HepG2 (cell line): ENCODE measurements at regions not wholly inside any gene's neighbourhood (a gene's known extent, or its start where the extent isn't known, plus 50 kb on each side); places are given as distances from the start of the nearest gene placed in this dataset.

Source experiments
- ATAC-seq: fragments of 200-7000 bp; cut with Tn5 transposase; 3 replicates; pipeline ENCODE4 v1.9.1; 2020; ENCODE audit warnings: mild to moderate bottlenecking, moderate library complexity
- BruUV-seq: library from RNA; stranded (reverse); fragments of 400-500 nt; replicated peaks from 2 replicates; lab custom pipeline; 2021; lab: Mats Ljungman, UMichigan
- CTCF ChIA-PET: fragments of 300-600 bp; formaldehyde crosslinking; extraction: SDS; loops from one replicate; lab custom pipeline; 2021; ENCODE audit warnings: low total read pairs, inconsistent platforms, low intra/inter-chr PET ratio; lab: Yijun Ruan, JAX
- POLR2A ChIA-PET: fragments of 350-600 bp; sonication (Branson Sonifier 250); formaldehyde crosslinking; loops from one replicate; lab custom pipeline; 2020; ENCODE audit warnings: antibody characterized with exemption, inconsistent platforms; lab: Yijun Ruan, JAX
- DNase-seq: peaks from one replicate; pipeline ENCODE4 v3.0.0-alpha.2; 2015; ENCODE audit warnings: low spot score
- FAIRE-seq: peaks from 3 replicates; lab custom pipeline; 2011; peaks lifted over from hg19 to GRCh38; lab: Jason Lieb, UNC
- H2AFZ ChIP-seq: one replicate; pipeline ENCODE4 v1.6.1; 2011; ENCODE audit warnings: low read length, inconsistent platforms
- H3K27ac ChIP-seq: fragments of 300-600 bp; 3 replicates; pipeline ENCODE4 v1.8.0; 2011; ENCODE audit warnings: mixed run types, mild to moderate bottlenecking, mixed read lengths, low read length, inconsistent platforms; ENCODE audit not compliant: insufficient read depth; ENCODE audit errors: extremely low read length
- H3K27me3 ChIP-seq, 2 experiments: fragments of 200-600 bp in 1 of 2; 2 replicates in 1 of 2; 3 replicates in 1 of 2; pipeline versions ENCODE4 v1.6.0 to v1.8.0; 2011; ENCODE audit warnings: low read length in 2 of 2, mild to moderate bottlenecking in 2 of 2, moderate library complexity in 2 of 2, inconsistent platforms in 1 of 2; ENCODE audit not compliant: insufficient read depth in 2 of 2, control insufficient read depth in 1 of 2
- H3K36me3 ChIP-seq, 2 experiments: fragments of 200-600 bp in 1 of 2; replicated peaks in 1 of 2; 2 replicates in 1 of 2; 3 replicates in 1 of 2; pipeline versions ENCODE4 v1.5.1 to v1.8.0; 2011; ENCODE audit warnings: low read length in 2 of 2, inconsistent platforms in 1 of 2; ENCODE audit not compliant: insufficient read depth in 2 of 2, control insufficient read depth in 1 of 2
- H3K4me1 ChIP-seq: 2 replicates; pipeline ENCODE4 v1.5.1; 2012; ENCODE audit warnings: low read length, inconsistent platforms; ENCODE audit not compliant: insufficient read depth
- H3K4me2 ChIP-seq: 2 replicates; pipeline ENCODE4 v1.6.0; 2011; ENCODE audit warnings: low read depth, low read length, inconsistent platforms
- H3K4me3 ChIP-seq, 3 experiments: fragments of 200-600 bp in 1 of 3; sonication (generic), shearing (Covaris generic) in 1 of 3; replicated peaks in 1 of 3; 2 replicates each; pipeline ENCODE4 v1.5.1; 2011 to 2016; ENCODE audit warnings: low read length in 3 of 3, inconsistent platforms in 2 of 3, low read depth in 2 of 3, mild to moderate bottlenecking in 2 of 3, control low read depth in 1 of 3, mixed read lengths in 1 of 3; ENCODE audit not compliant: insufficient read depth in 1 of 3
- H3K79me2 ChIP-seq: one replicate; pipeline ENCODE4 v1.6.1; 2011; ENCODE audit warnings: low read length, inconsistent platforms; ENCODE audit not compliant: insufficient read depth
- H3K9ac ChIP-seq: 2 replicates; pipeline ENCODE4 v1.6.0; 2011; ENCODE audit warnings: mild to moderate bottlenecking, low read depth, low read length, inconsistent platforms; ENCODE audit not compliant: insufficient read depth
- H3K9me3 ChIP-seq: 2 replicates; pipeline ENCODE4 v1.5.1; 2012; ENCODE audit warnings: mild to moderate bottlenecking, low read length
- H4K20me1 ChIP-seq: 2 replicates; pipeline ENCODE4 v1.6.0; 2011; ENCODE audit warnings: inconsistent platforms, mild to moderate bottlenecking, low read length, moderate library complexity; ENCODE audit not compliant: insufficient read depth
- GATAD1 ChIP-seq: IDR thresholded peaks from 2 replicates; pipeline ENCODE4 v1.6.1; 2016; ENCODE audit warnings: missing genetic modification reagents, missing compliant biosample characterization
- HNRNPH1 ChIP-seq: fragments of 200-400 bp; formaldehyde crosslinking; optimal IDR thresholded peaks from 2 replicates; pipeline ENCODE3; 2017; ENCODE audit warnings: mild to moderate bottlenecking, low read depth, low read length
- STAG1 ChIP-seq: sonication (generic); formaldehyde crosslinking; IDR thresholded peaks from 2 replicates; pipeline ENCODE4 v1.4.0; 2020; ENCODE audit warnings: missing genetic modification reagents
- ZNF354B ChIP-seq: sonication (generic); formaldehyde crosslinking; IDR thresholded peaks from 2 replicates; pipeline ENCODE4 v1.8.0; 2022; ENCODE audit warnings: mild to moderate bottlenecking, missing genetic modification reagents
- ZNF451 ChIP-seq: sonication (generic); formaldehyde crosslinking; IDR thresholded peaks from 2 replicates; pipeline ENCODE4 v1.5.0; 2020; ENCODE audit warnings: mild to moderate bottlenecking, missing genetic modification reagents
- WGBS: methylation state at CpG from one replicate; pipeline ENCODE4 v1.1.6; 2017; ENCODE audit warnings: low lambda C conversion rate; 5-methylcytosine and 5-hydroxymethylcytosine counted together
- in situ Hi-C: cut with HindIII; loops from 2 replicates; pipeline ENCODE4 v1.10.0; 2017; ENCODE audit warnings: low pct_unique_long_range_greater_than_20kb; ENCODE audit not compliant: extremely low pct_ligation_motif_present
- intact Hi-C: fragments of 100-400 bp; cut with micrococcal nuclease; formaldehyde crosslinking; loops from one replicate; pipeline ENCODE4 v1.10.0; 2022; ENCODE audit not compliant: unreplicated experiment
- TF ChIP-seq, protein P1 (sequence below): sonication (generic); formaldehyde crosslinking; IDR thresholded peaks from 2 replicates; pipeline ENCODE4 v1.5.0; 2020; ENCODE audit warnings: mild to moderate bottlenecking, missing genetic modification reagents, moderate library complexity
- TF ChIP-seq, protein P2 (sequence below), 2 experiments: sonication (generic) in 1 of 2; formaldehyde crosslinking in 1 of 2; IDR thresholded peaks; 2 replicates each; pipeline versions ENCODE4 v1.4.0 to v1.6.1; 2016 to 2020; ENCODE audit warnings: borderline replicate concordance in 1 of 2, low read depth in 1 of 2, mild to moderate bottlenecking in 1 of 2, missing genetic modification reagents in 1 of 2
- TF ChIP-seq, protein P3 (sequence below): sonication (generic); formaldehyde crosslinking; IDR thresholded peaks from 2 replicates; pipeline ENCODE4 v1.4.0; 2020; ENCODE audit warnings: mild to moderate bottlenecking, missing genetic modification reagents
- TF ChIP-seq, protein P4 (sequence below): sonication (generic); formaldehyde crosslinking; IDR thresholded peaks from 2 replicates; pipeline ENCODE4 v1.9.0; 2021; ENCODE audit warnings: missing genetic modification reagents, mild to moderate bottlenecking, borderline replicate concordance

DNA sequence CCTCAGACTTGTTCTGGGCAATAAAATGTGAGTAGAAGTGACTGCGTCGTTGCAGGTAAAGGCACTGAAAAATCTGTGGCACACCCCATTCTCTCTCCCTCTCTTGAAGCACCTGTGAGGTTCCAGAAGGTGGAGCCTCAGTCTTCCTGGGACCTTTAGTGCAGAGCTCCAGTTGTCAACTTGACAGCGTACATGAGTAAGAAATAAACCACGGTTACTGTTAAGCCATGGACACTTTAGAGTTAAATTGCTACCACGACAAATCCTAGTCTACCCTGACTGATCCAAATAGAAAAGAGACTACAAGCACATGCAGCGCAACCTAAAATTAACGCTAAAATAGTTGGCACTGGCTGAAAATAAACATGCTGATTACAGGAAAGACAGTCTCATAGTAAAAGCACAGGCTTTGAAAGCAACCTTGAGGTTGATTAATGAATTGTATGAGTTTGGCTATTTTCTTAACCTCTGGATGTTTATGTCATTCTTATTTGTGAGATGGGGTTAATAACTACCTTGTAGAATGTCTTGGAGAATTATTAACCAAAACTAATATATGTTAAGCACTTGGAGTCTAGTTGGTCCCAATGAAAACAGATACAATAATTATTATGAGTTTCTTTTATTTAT lies 93.0 kb upstream of the PLPPR4 start:
- H3K4me3 ChIP-seq = no peak overlapping the region
- no peaks in the 10 kb centered on the region for H3K27me3 ChIP-seq
- H4K20me1 ChIP-seq = no peaks in the 10 kb centered on the region
- no peak overlapping the region for H3K27ac ChIP-seq
- no peaks in the 10 kb centered on the region for H3K36me3 ChIP-seq
- ChIA-PET CTCF (no interaction called here), POLR2A (no interaction called here)
- H2AFZ ChIP-seq = peak overlapping the region; percentile 43
- peak overlapping the region; percentile 11; the same call in 1 of the 2 replicates for H3K4me2 ChIP-seq
- peak; percentile 25; the same call in 1 of the 2 replicates for TF ChIP-seq STAG1 (CRISPR knock-in tag)
- TF ChIP-seq ZNF354B (CRISPR knock-in tag) = no peak
- TF ChIP-seq, protein P1, sequence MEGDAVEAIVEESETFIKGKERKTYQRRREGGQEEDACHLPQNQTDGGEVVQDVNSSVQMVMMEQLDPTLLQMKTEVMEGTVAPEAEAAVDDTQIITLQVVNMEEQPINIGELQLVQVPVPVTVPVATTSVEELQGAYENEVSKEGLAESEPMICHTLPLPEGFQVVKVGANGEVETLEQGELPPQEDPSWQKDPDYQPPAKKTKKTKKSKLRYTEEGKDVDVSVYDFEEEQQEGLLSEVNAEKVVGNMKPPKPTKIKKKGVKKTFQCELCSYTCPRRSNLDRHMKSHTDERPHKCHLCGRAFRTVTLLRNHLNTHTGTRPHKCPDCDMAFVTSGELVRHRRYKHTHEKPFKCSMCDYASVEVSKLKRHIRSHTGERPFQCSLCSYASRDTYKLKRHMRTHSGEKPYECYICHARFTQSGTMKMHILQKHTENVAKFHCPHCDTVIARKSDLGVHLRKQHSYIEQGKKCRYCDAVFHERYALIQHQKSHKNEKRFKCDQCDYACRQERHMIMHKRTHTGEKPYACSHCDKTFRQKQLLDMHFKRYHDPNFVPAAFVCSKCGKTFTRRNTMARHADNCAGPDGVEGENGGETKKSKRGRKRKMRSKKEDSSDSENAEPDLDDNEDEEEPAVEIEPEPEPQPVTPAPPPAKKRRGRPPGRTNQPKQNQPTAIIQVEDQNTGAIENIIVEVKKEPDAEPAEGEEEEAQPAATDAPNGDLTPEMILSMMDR (CRISPR knock-in tag) = peak; percentile 22; the same call in 1 of the 2 replicates
- 17% methylated on average over 6 of the region's 7 CpGs for WGBS
- H3K4me1 ChIP-seq = no peaks in the 10 kb centered on the region
- FAIRE-seq = no peak
- in situ Hi-C loops = loop anchor here (10.0 kb wide), 2 partner anchors 314 to 534 kb away; no protein-coding TSS in a partner anchor
- intact Hi-C loops = no loop called here
- no TSS peak for BruUV-seq
- peak; percentile 63 for ATAC-seq
- H3K79me2 ChIP-seq = no peaks in the 10 kb centered on the region
- no peaks in the 10 kb centered on the region for H3K9me3 ChIP-seq
- no peak for DNase-seq
- H3K9ac ChIP-seq = no peak overlapping the region

DNA sequence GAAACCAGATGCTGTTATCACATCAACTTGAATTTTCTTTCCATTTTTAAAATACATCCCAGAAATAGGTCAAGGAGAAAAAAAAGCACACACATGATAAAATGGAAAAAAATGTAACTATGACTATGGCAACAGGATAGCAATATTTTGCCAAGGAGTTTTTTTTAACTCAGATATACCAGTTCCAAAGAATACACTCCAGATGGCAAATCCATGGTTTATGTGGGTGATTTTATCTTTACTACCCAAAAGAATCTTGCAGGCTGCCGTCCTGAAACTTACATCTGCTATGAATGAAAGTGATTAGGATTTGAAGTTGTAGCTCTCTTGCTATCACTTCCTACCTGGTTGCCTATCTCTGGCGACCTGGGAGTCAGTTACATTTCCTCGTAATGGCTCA lies 91.0 kb upstream of the PLPPR4 start:
- Histone ChIP-seq H3K9me3 (no peaks in the 10 kb centered on the region), H3K4me2 (no peak overlapping the region), H3K9ac (no peak overlapping the region), H3K4me1 (no peaks in the 10 kb centered on the region), H4K20me1 (no peaks in the 10 kb centered on the region), H3K27ac (no peak overlapping the region), H3K4me3 (no peak overlapping the region), H3K79me2 (no peaks in the 10 kb centered on the region), H3K36me3 (no peaks in the 10 kb centered on the region), H2AFZ (no peak overlapping the region), H3K27me3 (no peaks in the 10 kb centered on the region)
- ATAC-seq (no peak), FAIRE-seq (no peak), DNase-seq (no peak)
- ChIA-PET CTCF (no interaction called here), POLR2A (no interaction called here)
- no TSS peak for BruUV-seq
- WGBS = 20% methylated on average over 3 of the region's 3 CpGs
- intact Hi-C loops (no loop called here), in situ Hi-C loops (loop anchor here (10.0 kb wide), 2 partner anchors 312 to 532 kb away; no protein-coding TSS in a partner anchor)
- TF ChIP-seq, protein P2, sequence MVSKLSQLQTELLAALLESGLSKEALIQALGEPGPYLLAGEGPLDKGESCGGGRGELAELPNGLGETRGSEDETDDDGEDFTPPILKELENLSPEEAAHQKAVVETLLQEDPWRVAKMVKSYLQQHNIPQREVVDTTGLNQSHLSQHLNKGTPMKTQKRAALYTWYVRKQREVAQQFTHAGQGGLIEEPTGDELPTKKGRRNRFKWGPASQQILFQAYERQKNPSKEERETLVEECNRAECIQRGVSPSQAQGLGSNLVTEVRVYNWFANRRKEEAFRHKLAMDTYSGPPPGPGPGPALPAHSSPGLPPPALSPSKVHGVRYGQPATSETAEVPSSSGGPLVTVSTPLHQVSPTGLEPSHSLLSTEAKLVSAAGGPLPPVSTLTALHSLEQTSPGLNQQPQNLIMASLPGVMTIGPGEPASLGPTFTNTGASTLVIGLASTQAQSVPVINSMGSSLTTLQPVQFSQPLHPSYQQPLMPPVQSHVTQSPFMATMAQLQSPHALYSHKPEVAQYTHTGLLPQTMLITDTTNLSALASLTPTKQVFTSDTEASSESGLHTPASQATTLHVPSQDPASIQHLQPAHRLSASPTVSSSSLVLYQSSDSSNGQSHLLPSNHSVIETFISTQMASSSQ (IDR thresholded peaks at IDR 0.05; ENCODE audit: low read depth) = no peak
- TF ChIP-seq, protein P2 (CRISPR knock-in tag; IDR thresholded peaks at IDR 0.05; ENCODE audit: borderline replicate concordance) = no peak
- TF ChIP-seq, protein P3, sequence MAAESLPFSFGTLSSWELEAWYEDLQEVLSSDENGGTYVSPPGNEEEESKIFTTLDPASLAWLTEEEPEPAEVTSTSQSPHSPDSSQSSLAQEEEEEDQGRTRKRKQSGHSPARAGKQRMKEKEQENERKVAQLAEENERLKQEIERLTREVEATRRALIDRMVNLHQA (CRISPR knock-in tag) = no peak
- TF ChIP-seq HNRNPH1 = no peak
- no peak for TF ChIP-seq ZNF451 (CRISPR knock-in tag)
- TF ChIP-seq, protein P4, sequence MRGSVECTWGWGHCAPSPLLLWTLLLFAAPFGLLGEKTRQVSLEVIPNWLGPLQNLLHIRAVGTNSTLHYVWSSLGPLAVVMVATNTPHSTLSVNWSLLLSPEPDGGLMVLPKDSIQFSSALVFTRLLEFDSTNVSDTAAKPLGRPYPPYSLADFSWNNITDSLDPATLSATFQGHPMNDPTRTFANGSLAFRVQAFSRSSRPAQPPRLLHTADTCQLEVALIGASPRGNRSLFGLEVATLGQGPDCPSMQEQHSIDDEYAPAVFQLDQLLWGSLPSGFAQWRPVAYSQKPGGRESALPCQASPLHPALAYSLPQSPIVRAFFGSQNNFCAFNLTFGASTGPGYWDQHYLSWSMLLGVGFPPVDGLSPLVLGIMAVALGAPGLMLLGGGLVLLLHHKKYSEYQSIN (CRISPR knock-in tag) = no peak
- TF ChIP-seq GATAD1 = no peak
